ENCODE measurements at regions not wholly inside any gene's neighbourhood (a gene's known extent, or its start where the extent isn't known, plus 50 kb on each side); places are given as distances from the start of the nearest gene placed in this dataset.
"Not testable (repeated sequence)": the region's sequence is repeated elsewhere in the genome, so short reads cannot be mapped to it uniquely, and the experiment has no call there.

- Histone ChIP-seq H3K4me1 (ENCODE audit: control insufficient read depth in 5 of 5, insufficient read depth in 5 of 5, low read length in 5 of 5) (no peaks in the 10 kb centered on the region), H3K9me3 (ENCODE audit: control insufficient read depth in 5 of 5, low read length in 5 of 5) (no peaks in the 10 kb centered on the region), H3K36me3 (ENCODE audit: control insufficient read depth in 5 of 5, insufficient read depth in 5 of 5, low read length in 5 of 5) (no peaks in the 10 kb centered on the region)
Measured at GRCh38 chr14:41549821-41550607, 56.7 kb upstream of the LRFN5 start.

GRCh38 chr14:41549282-41549681 lies 57.4 kb upstream of the LRFN5 start:
- Histone ChIP-seq H3K9ac (ENCODE audit: low read length in 5 of 5) (no peak overlapping the region), H3K9me3 (ENCODE audit: control insufficient read depth in 5 of 5, low read length in 5 of 5) (no peaks in the 10 kb centered on the region), H3K27me3 (ENCODE audit: control insufficient read depth in 5 of 5, insufficient read depth in 4 of 5, low read length in 5 of 5) (no peaks in the 10 kb centered on the region), H3K4me1 (ENCODE audit: control insufficient read depth in 5 of 5, insufficient read depth in 5 of 5, low read length in 5 of 5) (no peaks in the 10 kb centered on the region), H3K27ac (ENCODE audit: low read depth, low read length) (no peak overlapping the region), H3K36me3 (ENCODE audit: control insufficient read depth in 5 of 5, insufficient read depth in 5 of 5, low read length in 5 of 5) (no peaks in the 10 kb centered on the region), H3K4me3 (ENCODE audit: low read depth in 1 of 5, low read length in 5 of 5) (no peak overlapping the region)

More at GRCh38 chr14:41549821-41550607, 56.7 kb upstream of the LRFN5 start:
- Histone ChIP-seq H3K27me3 (ENCODE audit: control insufficient read depth in 5 of 5, insufficient read depth in 4 of 5, low read length in 5 of 5) (no peaks in the 10 kb centered on the region), H3K9ac (ENCODE audit: low read length in 5 of 5) (no peak overlapping the region), H3K4me3 (ENCODE audit: low read depth in 1 of 5, low read length in 5 of 5) (no peak overlapping the region), H3K27ac (ENCODE audit: low read depth, low read length) (no peak overlapping the region)

- H3K27ac ChIP-seq (ENCODE audit: low read depth, low read length): no peak overlapping the region
- H3K27me3 ChIP-seq (ENCODE audit: control insufficient read depth in 5 of 5, insufficient read depth in 4 of 5, low read length in 5 of 5): no peaks in the 10 kb centered on the region
- H3K36me3 ChIP-seq (ENCODE audit: control insufficient read depth in 5 of 5, insufficient read depth in 5 of 5, low read length in 5 of 5): no peaks in the 10 kb centered on the region
- H3K4me3 ChIP-seq (ENCODE audit: low read depth in 1 of 5, low read length in 5 of 5): no peak overlapping the region
- H3K4me1 ChIP-seq (ENCODE audit: control insufficient read depth in 5 of 5, insufficient read depth in 5 of 5, low read length in 5 of 5): no peaks in the 10 kb centered on the region
- no peak overlapping the region for H3K9ac ChIP-seq (ENCODE audit: low read length in 5 of 5)
- H3K9me3 ChIP-seq (ENCODE audit: control insufficient read depth in 5 of 5, low read length in 5 of 5): no peaks in the 10 kb centered on the region
Measured at GRCh38 chr14:41548666-41549065, 58.0 kb upstream of the LRFN5 start.

GRCh38 chr14:41541333-41541732 lies 65.3 kb upstream of the LRFN5 start:
- H3K27me3 ChIP-seq (ENCODE audit: control insufficient read depth in 5 of 5, insufficient read depth in 4 of 5, low read length in 5 of 5): no peaks in the 10 kb centered on the region
- no peaks in the 10 kb centered on the region for H3K4me1 ChIP-seq (ENCODE audit: control insufficient read depth in 5 of 5, insufficient read depth in 5 of 5, low read length in 5 of 5)
- H3K27ac ChIP-seq (ENCODE audit: low read depth, low read length): no peak overlapping the region
- no peak overlapping the region for H3K4me3 ChIP-seq (ENCODE audit: low read depth in 1 of 5, low read length in 5 of 5)
- H3K9ac ChIP-seq (ENCODE audit: low read length in 5 of 5): no peak overlapping the region
- H3K36me3 ChIP-seq (ENCODE audit: control insufficient read depth in 5 of 5, insufficient read depth in 5 of 5, low read length in 5 of 5): no peaks in the 10 kb centered on the region
- H3K9me3 ChIP-seq (ENCODE audit: control insufficient read depth in 5 of 5, low read length in 5 of 5): peaks cover 0 to 12% (median 5%) of the 10 kb centered on the region in 5 donors

GRCh38 chr14:41532255-41532654 lies 74.4 kb upstream of the LRFN5 start:
- peaks cover 0 to 4% (median 0%) of the 10 kb centered on the region in 5 donors for H3K9me3 ChIP-seq (ENCODE audit: control insufficient read depth in 5 of 5, low read length in 5 of 5)
- no peak overlapping the region for H3K27ac ChIP-seq (ENCODE audit: low read depth, low read length)
- no peak overlapping the region for H3K4me3 ChIP-seq (ENCODE audit: low read depth in 1 of 5, low read length in 5 of 5)
- no peaks in the 10 kb centered on the region for H3K36me3 ChIP-seq (ENCODE audit: control insufficient read depth in 5 of 5, insufficient read depth in 5 of 5, low read length in 5 of 5)
- H3K9ac ChIP-seq (ENCODE audit: low read length in 5 of 5): no peak overlapping the region
- H3K27me3 ChIP-seq (ENCODE audit: control insufficient read depth in 5 of 5, insufficient read depth in 4 of 5, low read length in 5 of 5): no peaks in the 10 kb centered on the region
- no peaks in the 10 kb centered on the region for H3K4me1 ChIP-seq (ENCODE audit: control insufficient read depth in 5 of 5, insufficient read depth in 5 of 5, low read length in 5 of 5)

GRCh38 chr14:41521891-41522290 lies 84.8 kb upstream of the LRFN5 start:
- Histone ChIP-seq H3K4me3 (ENCODE audit: low read depth in 1 of 5, low read length in 5 of 5) (no peak overlapping the region), H3K9me3 (ENCODE audit: control insufficient read depth in 5 of 5, low read length in 5 of 5) (no peaks in the 10 kb centered on the region), H3K27me3 (ENCODE audit: control insufficient read depth in 5 of 5, insufficient read depth in 4 of 5, low read length in 5 of 5) (no peaks in the 10 kb centered on the region), H3K9ac (ENCODE audit: low read length in 5 of 5) (no peak overlapping the region), H3K36me3 (ENCODE audit: control insufficient read depth in 5 of 5, insufficient read depth in 5 of 5, low read length in 5 of 5) (no peaks in the 10 kb centered on the region), H3K27ac (ENCODE audit: low read depth, low read length) (no peak overlapping the region), H3K4me1 (ENCODE audit: control insufficient read depth in 5 of 5, insufficient read depth in 5 of 5, low read length in 5 of 5) (no peaks in the 10 kb centered on the region)

DNA sequence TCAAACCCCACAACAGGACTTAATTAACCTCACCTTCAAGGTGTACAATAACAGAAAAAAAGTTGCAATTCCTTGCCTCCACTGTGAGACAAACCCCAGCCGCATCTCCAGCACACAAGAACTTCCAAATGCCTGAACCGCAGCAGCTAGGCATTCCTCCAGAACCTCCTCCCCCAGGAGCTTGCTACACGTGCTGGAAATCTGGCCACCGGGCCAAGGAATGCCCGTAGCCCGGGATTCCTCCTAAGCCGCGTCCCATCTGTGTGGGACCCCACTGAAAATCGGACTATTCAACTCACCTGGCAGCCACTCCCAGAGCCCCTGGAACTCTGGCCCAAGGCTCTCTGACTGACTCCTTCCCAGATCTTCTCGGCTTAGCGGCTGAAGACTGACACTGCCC lies 88.6 kb upstream of the LRFN5 start:
- H3K4me3 ChIP-seq (ENCODE audit: low read depth in 1 of 5, low read length in 5 of 5); H3K4me1 ChIP-seq (ENCODE audit: control insufficient read depth in 5 of 5, insufficient read depth in 5 of 5, low read length in 5 of 5); H3K36me3 ChIP-seq (ENCODE audit: control insufficient read depth in 5 of 5, insufficient read depth in 5 of 5, low read length in 5 of 5); H3K9me3 ChIP-seq (ENCODE audit: control insufficient read depth in 5 of 5, low read length in 5 of 5); H3K9ac ChIP-seq (ENCODE audit: low read length in 5 of 5); H3K27ac ChIP-seq (ENCODE audit: low read depth, low read length); H3K27me3 ChIP-seq (ENCODE audit: control insufficient read depth in 5 of 5, insufficient read depth in 4 of 5, low read length in 5 of 5): not testable (repeated sequence)

GRCh38 chr14:41506552-41506951 lies 100.1 kb upstream of the LRFN5 start:
- Histone ChIP-seq H3K9me3 (ENCODE audit: control insufficient read depth in 5 of 5, low read length in 5 of 5) (no peaks in the 10 kb centered on the region), H3K9ac (ENCODE audit: low read length in 5 of 5) (no peak overlapping the region), H3K36me3 (ENCODE audit: control insufficient read depth in 5 of 5, insufficient read depth in 5 of 5, low read length in 5 of 5) (no peaks in the 10 kb centered on the region), H3K27me3 (ENCODE audit: control insufficient read depth in 5 of 5, insufficient read depth in 4 of 5, low read length in 5 of 5) (no peaks in the 10 kb centered on the region), H3K4me1 (ENCODE audit: control insufficient read depth in 5 of 5, insufficient read depth in 5 of 5, low read length in 5 of 5) (no peaks in the 10 kb centered on the region), H3K4me3 (ENCODE audit: low read depth in 1 of 5, low read length in 5 of 5) (no peak overlapping the region), H3K27ac (ENCODE audit: low read depth, low read length) (no peak overlapping the region)

GRCh38 chr14:41505491-41505890 lies 101.2 kb upstream of the LRFN5 start:
- Histone ChIP-seq H3K9ac (ENCODE audit: low read length in 5 of 5) (no peak overlapping the region), H3K36me3 (ENCODE audit: control insufficient read depth in 5 of 5, insufficient read depth in 5 of 5, low read length in 5 of 5) (no peaks in the 10 kb centered on the region), H3K4me1 (ENCODE audit: control insufficient read depth in 5 of 5, insufficient read depth in 5 of 5, low read length in 5 of 5) (no peaks in the 10 kb centered on the region), H3K9me3 (ENCODE audit: control insufficient read depth in 5 of 5, low read length in 5 of 5) (no peaks in the 10 kb centered on the region), H3K4me3 (ENCODE audit: low read depth in 1 of 5, low read length in 5 of 5) (no peak overlapping the region), H3K27ac (ENCODE audit: low read depth, low read length) (no peak overlapping the region), H3K27me3 (ENCODE audit: control insufficient read depth in 5 of 5, insufficient read depth in 4 of 5, low read length in 5 of 5) (no peaks in the 10 kb centered on the region)

- Histone ChIP-seq H3K9me3 (ENCODE audit: control insufficient read depth in 5 of 5, low read length in 5 of 5) (no peaks in the 10 kb centered on the region), H3K27ac (ENCODE audit: low read depth, low read length) (no peak overlapping the region), H3K36me3 (ENCODE audit: control insufficient read depth in 5 of 5, insufficient read depth in 5 of 5, low read length in 5 of 5) (no peaks in the 10 kb centered on the region), H3K9ac (ENCODE audit: low read length in 5 of 5) (no peak overlapping the region), H3K4me3 (ENCODE audit: low read depth in 1 of 5, low read length in 5 of 5) (no peak overlapping the region), H3K4me1 (ENCODE audit: control insufficient read depth in 5 of 5, insufficient read depth in 5 of 5, low read length in 5 of 5) (no peaks in the 10 kb centered on the region), H3K27me3 (ENCODE audit: control insufficient read depth in 5 of 5, insufficient read depth in 4 of 5, low read length in 5 of 5) (no peaks in the 10 kb centered on the region)
Measured at GRCh38 chr14:41498959-41499358, 107.7 kb upstream of the LRFN5 start.
